CD4-positive, alpha-beta T cell treated with Interferon alpha-2 for 1 hour (primary cell): ENCODE measurements at regions not wholly inside any gene's neighbourhood (a gene's known extent, or its start where the extent isn't known, plus 50 kb on each side); places are given as distances from the start of the nearest gene placed in this dataset.

Experiments used
- DNase-seq, 2 donors: peaks; one replicate each; pipeline ENCODE4 v3.0.0-alpha.2; 2020 to 2022

DNA sequence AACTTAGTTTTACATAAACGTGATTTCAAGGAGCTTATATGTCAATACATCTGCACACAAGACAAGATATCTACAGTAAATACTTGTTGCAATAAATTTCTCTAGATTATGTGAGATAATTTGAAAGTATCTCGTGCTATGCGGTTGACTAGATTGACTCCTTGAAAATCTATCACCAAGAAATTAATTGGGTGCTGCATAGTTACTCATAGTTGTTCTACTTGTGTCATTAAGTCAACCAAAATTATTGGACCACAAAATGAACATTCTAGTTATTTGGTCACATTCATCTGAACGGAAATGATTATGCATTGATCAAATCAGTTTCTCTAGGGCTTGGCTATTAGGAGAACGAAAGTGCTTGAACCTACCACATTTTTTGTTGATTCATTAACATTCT is 2291.5 kb downstream of the PCDH9 start:
- no peak for DNase-seq

DNA sequence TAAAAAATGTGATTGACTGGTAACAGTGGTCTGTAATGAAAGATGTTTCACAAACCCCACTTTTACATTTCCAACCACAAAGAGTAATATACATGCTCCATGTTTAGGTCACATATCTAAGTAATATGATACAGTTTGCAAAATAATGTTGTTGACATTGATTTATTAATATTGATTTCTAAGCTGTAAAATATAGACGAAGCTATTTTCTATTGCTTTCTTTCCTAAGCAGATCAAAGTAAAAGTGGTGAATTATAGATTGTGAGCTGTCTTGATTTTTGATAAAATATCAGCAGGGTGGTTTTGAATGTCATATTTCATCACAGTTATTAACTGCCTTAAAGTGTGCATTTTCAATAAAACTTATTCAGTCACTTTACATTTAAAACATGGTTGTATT is 2292.8 kb downstream of the PCDH9 start:
- no peak for DNase-seq

DNA sequence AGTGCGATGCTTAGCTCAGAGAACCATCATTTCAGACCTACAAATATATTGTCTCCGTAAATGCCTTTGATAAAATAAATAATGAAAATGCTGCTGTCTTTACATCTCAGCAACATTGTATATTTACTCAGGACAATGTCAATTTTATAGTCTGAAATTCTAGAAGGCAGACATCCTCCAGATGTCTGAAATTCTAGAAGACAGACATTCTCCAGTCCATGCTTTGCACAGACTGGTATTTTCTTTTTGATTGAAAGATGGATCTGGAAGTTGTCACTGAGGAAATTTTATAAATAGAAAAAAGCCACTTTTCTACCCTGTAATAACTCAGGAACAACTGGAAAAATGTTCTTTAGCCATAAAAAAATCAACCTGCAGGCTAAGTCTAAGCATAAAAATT is 2293.3 kb downstream of the PCDH9 start:
- DNase-seq, result no peak

DNA sequence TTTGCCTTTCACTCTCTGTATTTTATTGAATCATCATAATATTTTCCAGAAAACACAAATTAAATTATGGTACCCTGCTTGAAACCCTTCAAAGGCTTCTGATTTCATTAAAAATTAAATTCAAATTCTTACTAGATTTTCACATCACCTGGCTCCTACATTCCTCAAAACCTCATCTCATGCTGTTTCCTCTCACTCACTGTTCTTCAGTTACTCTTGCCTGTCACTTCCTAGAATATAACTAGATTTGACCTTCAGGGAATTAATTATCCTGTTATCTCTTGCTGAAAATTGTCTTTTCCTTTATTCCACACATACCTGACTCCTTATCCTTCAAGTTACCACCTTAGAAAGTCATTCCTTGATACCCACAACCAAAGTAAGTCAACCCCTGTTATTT is 2294.7 kb downstream of the PCDH9 start:
- no peak for DNase-seq

DNA sequence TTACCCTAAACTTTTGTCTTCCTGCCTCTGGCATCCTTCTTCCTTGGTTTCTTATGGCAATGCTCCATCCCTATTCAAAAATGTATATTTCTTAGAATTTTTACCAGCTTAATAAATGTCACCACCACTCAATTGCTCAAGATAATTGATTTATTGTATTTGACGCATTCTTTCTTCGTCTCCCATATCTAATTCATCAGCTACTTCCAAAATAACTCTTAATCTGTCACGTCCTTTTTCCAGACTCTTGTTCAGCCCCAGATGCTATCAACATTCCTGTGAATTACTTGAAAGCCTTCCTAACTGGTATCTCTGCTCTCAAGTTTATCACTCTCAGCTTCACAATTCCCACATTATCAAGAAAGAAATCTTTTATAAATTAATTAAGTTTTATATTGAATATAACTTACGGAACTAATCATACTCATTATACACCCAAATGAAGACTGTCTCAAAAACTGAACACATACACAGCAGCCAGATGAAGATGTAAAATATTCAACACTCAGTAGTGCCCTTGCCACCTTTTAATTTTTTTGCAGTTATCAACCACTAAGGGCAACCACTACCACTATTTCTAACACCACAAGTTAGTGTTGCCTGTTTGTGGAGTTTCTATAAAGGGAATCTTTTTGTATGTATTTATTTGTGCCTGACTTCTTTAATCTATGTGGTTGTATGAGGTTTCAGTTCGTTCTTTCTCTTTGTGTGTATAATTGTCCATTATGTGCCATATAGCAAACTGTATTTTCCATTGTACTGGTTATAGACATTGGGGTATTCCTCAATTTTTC is 2295.4 kb downstream of the PCDH9 start:
- DNase-seq, result no peak

DNA sequence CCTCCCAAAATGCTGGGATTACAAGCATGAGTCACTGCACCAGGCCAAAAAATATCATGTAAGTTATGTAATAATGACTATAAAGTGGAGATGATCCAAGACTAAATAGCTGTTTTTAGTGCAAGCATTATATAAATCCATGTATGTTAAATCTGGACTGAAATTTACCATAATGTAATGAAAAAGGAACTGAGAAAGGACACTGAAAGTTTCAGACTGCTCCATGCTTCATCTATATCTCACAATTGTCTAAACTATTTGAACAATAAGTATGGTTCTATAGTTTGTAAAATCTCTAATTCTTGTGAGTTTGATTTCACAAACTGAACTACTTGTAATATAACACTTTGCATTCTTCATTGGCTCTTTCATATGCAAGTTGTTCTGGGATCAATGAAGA is 2299.5 kb downstream of the PCDH9 start:
- DNase-seq, result no peak

DNA sequence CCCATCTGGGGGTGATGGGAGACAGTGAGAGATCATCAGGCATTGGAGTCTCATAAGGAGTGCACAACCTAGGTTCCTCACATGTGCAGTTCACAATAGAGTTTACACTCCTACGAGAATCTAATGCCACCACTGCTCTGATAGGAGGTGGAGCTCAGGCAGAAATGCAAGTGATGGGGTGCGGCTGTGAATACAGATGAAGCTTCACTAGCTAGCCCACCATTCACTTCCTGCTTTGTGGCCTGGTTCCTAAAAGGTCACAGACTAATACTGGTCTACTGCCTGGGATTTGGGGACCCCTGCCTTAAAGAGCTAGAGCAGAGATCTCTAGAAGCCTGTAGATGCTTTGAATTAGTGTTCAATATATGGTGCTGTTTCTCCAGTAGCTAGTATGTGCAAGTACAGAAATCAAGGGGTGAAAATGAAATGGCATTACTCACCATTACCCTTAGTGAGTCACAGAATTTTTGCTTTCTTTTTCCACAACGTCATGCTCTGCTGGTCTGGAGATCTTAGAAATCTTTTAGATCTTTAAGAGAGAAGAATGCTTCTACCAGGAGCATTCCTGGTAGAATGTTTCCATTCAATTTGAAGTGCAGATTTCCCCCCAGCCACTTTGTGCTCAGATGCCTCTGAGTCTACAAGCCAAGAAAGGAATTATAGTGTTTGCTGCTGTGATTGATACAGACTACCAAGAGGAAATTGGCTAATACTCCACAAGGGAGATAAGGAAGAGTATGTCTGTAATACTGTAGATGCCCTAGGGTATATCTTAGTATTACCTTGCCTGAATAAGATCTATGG is 2301.2 kb downstream of the PCDH9 start:
- DNase-seq, result no peak

DNA sequence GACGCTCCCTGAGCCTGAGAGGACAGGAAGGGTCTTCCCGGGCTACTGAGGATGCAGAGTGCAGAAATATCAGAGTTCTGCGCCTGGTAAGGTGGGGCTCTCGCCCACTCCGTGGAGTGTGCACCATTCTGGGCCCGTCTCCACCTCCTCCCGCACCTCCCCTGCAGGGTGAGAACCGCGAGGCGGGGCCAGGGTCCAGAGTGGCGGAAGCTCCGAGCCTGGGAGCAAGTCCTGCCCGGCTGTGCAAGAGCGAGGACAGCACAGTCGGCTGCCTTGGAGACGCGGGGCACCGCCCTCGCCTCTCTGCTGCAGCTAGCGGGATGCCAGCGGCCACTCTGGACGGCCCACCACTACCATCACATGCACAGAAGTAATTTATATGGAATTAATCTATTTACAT is 2304.4 kb downstream of the PCDH9 start:
- DNase-seq, result no peak

DNA sequence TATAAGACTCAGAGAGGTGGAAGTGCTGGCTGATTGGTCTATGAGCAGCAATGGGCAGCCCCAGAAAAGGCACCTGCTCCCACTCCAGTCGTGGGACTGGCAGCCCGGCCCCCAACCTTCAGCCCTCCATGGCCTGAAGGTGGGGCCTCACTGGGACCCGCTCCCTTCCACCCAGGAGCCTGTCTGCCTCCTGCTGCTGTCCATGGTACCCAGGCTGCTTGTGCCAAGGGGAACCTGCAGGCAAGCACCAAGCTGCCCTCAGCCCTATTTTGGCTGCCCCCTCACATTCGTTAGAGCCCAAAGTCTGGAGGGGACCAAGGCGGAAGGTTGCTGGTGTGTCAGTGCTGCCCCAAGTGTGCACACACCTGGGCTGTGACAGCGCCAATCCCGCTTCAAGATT is 2304.9 kb downstream of the PCDH9 start:
- no peak for DNase-seq

DNA sequence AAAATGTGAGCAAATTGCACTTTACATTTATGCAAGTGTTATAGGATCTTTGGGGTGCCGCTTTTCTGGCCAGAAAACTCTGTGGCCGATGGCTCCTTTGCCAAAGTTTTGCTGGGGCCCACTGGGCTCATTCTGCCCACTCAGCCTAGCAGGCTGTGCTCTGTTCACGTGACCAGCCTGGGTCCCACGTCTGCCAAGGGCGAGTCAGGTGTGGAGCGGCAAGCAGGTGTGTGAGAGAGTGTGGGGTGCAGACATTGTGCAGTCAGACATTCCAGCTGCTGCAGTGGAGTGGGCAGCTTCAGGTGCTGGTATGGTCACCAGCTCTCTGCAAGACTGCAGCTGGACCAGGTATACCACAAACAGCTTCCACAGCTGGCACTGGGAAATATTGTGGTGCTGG is 2305.7 kb downstream of the PCDH9 start:
- no peak for DNase-seq

DNA sequence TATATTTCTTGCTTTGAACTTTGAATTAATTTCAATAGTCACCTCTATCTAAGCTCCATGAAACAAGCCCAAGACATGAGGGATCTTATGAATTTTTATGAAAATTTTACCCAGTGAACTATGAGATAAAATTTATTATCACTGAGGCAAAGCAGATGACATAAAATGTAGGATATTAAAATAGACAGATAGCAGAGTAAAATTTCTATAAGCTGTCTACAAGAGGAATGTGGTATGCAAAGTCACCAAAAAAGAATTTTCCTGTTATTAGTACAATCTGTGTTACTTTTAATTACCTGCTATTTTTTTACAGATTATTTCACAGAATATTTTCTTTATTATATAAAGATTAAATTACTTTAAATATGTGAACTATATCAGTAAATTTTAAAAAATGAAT is 2312.6 kb downstream of the PCDH9 start:
- no peak for DNase-seq

DNA sequence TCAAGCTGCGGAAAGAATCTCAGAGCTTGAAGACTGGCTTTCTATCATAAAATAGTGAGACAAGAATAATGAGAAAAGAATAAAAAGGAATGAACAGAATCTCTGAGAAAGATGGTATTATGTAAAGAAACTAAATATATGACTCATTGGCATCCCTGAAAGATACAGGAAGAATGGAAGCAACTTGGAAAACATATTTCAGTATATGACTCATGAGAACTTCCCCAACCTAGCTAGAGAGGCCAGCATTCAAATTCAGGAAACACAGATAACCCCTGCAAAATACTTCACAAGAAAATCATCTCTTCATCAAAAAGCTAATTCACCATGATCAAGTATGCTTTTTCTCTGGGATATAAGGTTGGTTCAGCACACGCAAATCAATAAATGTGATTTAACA is 2318.0 kb downstream of the PCDH9 start:
- no peak for DNase-seq

DNA sequence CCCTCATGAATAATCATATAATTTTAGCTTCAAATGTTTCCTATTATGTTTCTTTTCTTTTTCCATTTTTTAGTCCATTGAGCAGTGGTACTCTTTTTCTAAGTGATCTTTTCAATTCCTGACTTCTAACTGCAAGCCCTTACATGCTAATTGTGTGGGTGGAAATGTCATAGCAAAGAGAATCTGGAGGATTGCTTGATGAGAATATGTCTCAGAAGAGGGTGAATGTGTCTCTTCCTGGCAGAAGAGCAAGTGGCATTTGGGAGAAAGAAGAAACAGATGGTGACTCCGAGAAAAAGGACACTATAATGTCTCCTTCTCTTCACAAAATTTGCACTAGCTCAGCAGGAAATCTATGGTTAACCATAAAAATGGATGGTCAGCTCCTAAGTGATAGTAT is 2320.0 kb downstream of the PCDH9 start:
- no peak for DNase-seq

DNA sequence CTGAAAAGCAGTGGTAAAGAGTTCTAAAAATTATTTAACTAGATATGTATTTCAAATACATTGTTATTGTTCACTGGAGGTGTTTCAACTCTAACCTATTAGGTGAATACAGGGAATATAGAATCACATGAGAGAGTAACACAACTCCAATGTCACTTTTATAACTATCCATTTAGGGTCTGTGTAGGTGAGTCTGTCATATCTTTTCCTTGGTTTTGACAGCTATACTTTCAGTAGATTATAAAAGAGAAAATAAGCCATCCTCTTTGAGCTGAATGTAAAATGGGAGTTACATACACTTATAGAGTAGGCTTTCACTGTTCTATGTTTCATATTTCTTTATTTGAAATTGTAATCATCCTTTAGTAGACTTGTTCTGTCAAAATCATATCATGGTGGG is 2321.0 kb downstream of the PCDH9 start:
- DNase-seq, result no peak

DNA sequence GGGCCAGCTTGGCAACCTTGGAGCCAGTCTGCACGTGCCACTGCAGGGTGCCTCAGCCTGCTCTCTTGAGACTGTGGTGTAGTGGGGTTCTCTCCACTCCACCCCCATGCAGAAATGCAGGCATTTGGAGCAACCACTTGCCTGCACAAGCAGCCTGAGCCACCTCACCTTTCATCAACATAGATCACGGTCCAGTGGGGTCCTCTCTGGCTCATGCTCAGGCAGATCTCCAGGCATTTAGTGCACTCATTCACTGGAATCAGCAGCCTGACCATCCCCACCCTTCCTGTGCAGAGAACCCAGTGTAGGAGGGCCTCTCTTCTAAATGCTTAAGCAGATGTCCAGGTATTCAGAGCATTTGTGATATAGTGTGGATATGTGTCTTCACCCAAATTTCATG is 2330.1 kb downstream of the PCDH9 start:
- no peak for DNase-seq

DNA sequence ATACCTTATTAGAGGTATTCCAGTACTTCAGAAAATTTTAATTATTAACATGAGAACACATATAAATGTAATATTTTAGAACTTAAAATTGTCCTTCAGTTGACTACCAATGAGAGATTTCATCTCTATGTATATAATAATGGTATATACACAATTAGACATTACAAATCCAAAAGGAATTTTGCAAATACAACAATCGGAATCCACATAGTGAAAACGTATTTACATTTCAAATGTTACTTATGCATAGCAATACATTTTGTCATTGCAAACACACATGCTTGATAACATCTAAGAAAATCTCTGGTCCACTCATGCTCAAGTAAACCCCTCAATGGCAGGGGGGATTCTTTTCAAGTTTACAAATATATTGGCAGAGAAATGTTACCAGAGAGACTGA is 2345.2 kb downstream of the PCDH9 start:
- no peak for DNase-seq

DNA sequence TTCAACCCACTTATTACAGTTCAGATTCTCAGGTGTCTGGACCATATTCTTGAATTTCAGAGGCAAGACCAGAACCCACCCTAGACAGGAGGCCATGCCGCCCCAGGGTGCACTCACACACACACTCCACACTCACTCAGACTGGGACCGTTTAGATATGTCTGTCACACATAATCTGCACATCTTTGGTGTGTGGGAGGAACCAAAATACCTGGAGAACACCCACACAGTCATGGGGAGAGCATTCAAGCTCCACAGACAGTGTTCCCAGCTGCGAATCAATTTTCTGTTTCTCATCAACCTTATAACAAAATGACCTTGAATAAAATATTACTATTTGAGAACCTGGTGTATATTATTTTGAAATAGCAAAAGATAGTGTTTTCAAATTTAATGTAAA is 2353.0 kb downstream of the PCDH9 start:
- no peak for DNase-seq

DNA sequence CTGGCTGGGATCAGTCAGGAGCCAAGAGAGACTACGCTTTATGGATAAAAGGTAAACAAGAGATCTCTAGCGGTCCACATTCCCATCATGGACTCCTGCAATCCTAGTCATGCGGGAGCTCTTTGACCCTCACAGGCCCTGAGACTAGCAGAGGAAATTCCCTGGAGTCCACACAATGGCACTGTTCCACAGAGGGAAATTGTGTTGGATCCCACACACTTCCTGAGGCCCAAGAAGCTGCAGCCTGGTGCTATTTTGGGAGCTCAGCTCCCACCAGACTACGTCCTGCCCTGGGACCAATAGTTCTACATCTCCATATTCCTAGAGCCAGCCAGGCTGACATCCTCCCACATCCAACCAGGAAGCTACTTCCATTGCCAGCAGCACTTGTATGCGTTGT is 2358.4 kb downstream of the PCDH9 start:
- no peak for DNase-seq

DNA sequence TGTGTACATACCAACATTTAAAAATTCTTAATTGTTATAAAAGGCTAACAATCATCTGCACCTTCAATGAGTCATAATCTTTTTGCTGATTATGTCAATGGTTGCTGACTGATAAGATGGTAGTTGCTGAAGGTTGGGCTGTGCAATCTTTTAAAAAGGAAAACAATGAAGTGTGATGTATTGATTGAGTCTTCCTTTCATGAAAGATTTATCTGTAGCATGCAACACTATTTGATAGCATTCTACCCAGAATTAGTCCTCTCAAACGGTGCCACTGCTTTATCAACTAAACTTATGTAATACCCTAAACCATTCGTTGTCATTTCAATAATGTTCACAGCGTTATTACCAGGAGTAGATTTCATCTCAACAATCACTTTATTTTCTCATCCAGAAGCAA is 2360.6 kb downstream of the PCDH9 start:
- DNase-seq, result no peak

DNA sequence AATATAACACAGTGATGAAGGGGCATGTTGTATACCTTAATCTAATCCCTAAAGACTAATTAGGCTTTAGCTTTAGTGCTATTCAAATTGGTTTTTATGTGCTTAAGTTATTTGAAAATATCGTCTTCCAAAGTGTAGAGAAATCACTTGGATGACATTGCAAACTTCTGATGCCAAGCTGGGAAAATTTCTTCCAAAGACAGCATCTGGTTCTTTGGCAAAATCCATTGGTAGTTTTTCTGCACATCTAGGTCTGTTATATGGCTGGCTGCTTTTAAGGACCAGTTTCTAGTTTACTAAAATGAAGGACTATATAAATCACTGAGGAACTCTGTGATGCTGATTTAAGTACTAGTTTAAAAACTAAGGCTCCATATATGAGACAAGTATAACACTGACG is 2362.3 kb downstream of the PCDH9 start:
- DNase-seq, result no peak

DNA sequence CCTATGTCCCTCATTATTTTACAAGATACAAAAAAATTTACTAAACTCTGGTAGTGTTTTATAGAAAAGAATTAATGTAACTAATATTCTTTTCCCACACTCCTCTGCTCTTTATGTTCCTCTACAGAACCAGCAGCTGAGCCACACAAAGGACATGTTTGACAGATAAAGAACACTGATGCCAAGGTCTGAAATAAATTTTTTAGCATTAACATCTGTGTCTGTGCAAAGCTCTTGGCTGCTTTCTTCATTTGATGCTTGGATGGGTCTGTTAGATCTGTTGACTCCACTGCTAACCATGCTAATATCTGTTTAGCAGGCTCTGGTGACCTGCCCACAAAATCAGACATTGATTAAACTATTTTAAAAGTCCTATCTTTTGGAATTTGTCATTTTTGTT is 2363.8 kb downstream of the PCDH9 start:
- DNase-seq, result no peak

DNA sequence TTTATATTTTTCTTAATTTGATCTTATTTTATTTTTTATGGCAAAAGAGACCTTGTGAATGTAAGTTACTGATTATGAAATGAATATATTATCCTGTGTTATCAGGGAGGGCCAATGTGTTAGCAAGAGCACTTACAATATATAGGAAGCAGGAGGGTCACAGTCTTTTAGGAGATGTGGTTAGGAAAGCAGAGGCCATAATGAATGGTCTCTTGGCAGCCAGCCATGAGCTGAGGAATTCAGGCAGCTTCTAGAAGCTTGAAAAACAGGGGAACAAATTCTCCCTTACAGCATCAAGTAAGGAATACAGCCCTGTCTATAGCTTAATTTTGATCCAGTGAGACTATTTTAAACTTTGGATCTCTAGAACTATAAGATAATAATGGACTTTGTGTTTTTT is 2374.6 kb downstream of the PCDH9 start:
- no peak for DNase-seq

DNA sequence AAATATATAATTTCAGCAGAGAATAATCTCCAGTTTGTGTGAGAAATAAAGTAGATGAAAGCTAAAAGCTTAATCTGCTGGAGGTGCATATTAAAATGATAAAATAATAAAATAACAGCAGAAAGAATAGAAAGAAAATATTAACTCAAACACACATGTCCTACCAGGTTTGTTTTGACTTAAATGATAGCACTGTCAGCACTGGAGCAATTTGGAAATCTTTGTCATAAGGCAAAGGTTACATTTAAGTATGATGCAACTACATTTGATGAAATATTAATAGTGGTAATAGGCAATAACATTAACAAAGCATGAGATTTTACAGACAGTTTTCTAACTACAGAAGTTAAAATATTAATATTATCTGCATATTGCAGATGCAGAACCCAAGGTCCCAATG is 2380.1 kb downstream of the PCDH9 start:
- no peak for DNase-seq

DNA sequence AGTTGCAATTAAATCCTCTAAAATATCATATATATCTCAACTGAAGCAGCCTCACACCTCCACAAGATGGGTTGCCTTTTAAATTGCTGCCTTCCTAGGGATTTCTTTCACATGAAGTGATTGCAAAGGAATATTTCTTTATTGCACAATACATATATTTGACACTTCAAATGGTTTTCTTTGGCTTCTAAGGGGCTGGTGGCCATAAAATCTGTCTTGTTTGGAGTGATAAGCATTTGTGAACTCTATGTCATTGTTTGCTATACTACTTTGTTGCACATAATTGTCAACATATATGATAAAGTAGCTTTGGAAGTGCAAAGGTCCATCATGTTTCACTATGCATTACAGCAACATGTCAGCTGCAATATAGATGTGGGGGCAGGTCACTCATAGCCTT is 2380.9 kb downstream of the PCDH9 start:
- DNase-seq, result no peak

DNA sequence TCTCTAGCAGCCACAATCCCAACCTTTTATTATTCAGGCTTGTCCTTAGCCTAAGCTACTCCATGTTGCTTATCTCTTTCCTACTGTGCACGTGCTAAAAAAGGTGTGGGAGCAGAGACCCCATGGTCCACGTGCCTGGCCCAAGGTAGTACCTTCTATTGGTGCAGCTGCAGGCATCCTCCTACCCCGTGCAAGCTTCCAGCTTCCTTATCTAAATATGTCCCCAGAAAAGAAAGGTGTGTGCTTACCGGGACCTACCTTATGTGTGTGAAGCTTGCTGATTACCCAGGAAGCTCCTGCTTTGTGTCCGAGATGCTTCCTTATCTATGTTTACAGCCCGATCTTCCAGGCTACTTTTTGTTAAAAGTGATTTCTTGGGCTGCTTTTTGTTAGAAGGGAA is 2382.4 kb downstream of the PCDH9 start:
- no peak for DNase-seq
